Glutamatergic neuron (in vitro differentiated cells): ENCODE measurements at regions not wholly inside any gene's neighbourhood (a gene's known extent, or its start where the extent isn't known, plus 50 kb on each side); places are given as distances from the start of the nearest gene placed in this dataset.
"Not testable (repeated sequence)": the region's sequence is repeated elsewhere in the genome, so short reads cannot be mapped to it uniquely, and the experiment has no call there.

Experiments
- DNase-seq: peaks from one replicate; pipeline ENCODE4 v3.0.0; 2022
- H3K27ac Mint-ChIP-seq: one replicate; pipeline ENCODE4 v1.8.0; 2020; ENCODE audit warnings: mild to moderate bottlenecking, mixed read lengths, inconsistent platforms; ENCODE audit not compliant: unreplicated experiment
- H3K27me3 Mint-ChIP-seq: one replicate; pipeline ENCODE4 v1.8.0; 2020; ENCODE audit warnings: mild to moderate bottlenecking, moderate library complexity, mixed read lengths, inconsistent platforms; ENCODE audit not compliant: unreplicated experiment
- H3K36me3 Mint-ChIP-seq: one replicate; pipeline ENCODE4 v1.8.0; 2020; ENCODE audit warnings: mild to moderate bottlenecking, mixed read lengths, inconsistent platforms; ENCODE audit not compliant: unreplicated experiment
- H3K4me1 Mint-ChIP-seq: one replicate; pipeline ENCODE4 v1.8.0; 2020; ENCODE audit warnings: mild to moderate bottlenecking, low read depth, mixed read lengths, inconsistent platforms; ENCODE audit not compliant: unreplicated experiment
- H3K4me3 Mint-ChIP-seq: one replicate; pipeline ENCODE4 v1.8.0; 2020; ENCODE audit warnings: mild to moderate bottlenecking, mixed read lengths, inconsistent platforms; ENCODE audit not compliant: unreplicated experiment
- H3K9me3 Mint-ChIP-seq: one replicate; pipeline ENCODE4 v1.8.0; 2020; ENCODE audit warnings: mild to moderate bottlenecking, moderate library complexity, mixed read lengths, inconsistent platforms; ENCODE audit not compliant: unreplicated experiment
- TF ChIP-seq, protein P1 (sequence below): fragments of 200-600 bp; sonication (generic); IDR thresholded peaks from one replicate; pipeline ENCODE4 v1.5.0; 2021; ENCODE audit not compliant: partially characterized antibody, unreplicated experiment

DNA sequence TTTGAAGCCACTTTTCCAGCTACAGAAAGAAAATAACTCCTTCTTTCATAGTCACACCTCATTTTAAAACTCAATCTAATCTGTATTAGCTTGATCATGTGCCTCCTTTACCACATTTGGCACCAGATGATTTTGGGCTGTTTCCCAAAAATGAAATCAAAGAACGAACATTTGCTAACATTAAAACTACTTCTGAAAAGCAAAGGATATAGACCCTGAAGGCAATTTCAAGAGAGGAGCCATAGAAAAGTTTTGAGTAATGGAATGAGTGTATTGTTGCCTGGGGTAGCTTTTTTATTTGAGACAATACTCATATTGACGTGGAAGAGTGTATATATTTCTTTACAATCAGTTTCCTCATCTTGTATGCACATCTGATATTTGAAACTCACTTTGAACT lies 152.8 kb upstream of the TBL1XR1 start:
- H3K27ac Mint-ChIP-seq = no peak overlapping the region
- H3K36me3 Mint-ChIP-seq = no peaks in the 10 kb centered on the region
- TF ChIP-seq, protein P1, sequence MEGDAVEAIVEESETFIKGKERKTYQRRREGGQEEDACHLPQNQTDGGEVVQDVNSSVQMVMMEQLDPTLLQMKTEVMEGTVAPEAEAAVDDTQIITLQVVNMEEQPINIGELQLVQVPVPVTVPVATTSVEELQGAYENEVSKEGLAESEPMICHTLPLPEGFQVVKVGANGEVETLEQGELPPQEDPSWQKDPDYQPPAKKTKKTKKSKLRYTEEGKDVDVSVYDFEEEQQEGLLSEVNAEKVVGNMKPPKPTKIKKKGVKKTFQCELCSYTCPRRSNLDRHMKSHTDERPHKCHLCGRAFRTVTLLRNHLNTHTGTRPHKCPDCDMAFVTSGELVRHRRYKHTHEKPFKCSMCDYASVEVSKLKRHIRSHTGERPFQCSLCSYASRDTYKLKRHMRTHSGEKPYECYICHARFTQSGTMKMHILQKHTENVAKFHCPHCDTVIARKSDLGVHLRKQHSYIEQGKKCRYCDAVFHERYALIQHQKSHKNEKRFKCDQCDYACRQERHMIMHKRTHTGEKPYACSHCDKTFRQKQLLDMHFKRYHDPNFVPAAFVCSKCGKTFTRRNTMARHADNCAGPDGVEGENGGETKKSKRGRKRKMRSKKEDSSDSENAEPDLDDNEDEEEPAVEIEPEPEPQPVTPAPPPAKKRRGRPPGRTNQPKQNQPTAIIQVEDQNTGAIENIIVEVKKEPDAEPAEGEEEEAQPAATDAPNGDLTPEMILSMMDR = no peak
- H3K4me3 Mint-ChIP-seq = no peak overlapping the region
- H3K4me1 Mint-ChIP-seq = no peaks in the 10 kb centered on the region
- H3K27me3 Mint-ChIP-seq = no peaks in the 10 kb centered on the region
- H3K9me3 Mint-ChIP-seq = peaks cover 5% of the 10 kb centered on the region
- DNase-seq = no peak

DNA sequence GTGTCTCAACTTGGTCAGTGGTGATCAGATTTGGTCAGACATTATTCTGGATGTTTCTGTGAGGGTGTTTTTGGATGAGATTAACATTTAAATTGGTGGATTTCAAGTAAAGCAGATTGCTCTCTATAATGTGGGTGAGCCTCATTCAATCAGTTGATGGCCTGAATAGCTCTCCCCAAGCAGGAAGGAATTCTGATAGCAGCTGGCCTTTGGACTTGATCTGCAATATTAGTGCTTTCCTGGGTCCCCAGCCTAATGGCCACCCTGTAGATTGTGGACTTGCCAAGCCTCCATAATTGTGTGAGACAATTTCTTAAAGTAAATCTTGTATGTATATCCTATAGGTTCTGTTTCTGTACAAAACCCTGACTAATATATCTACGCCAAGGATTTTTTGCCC lies 153.9 kb upstream of the TBL1XR1 start:
- no peaks in the 10 kb centered on the region for H3K4me1 Mint-ChIP-seq
- peaks cover 5% of the 10 kb centered on the region for H3K9me3 Mint-ChIP-seq
- TF ChIP-seq, protein P1 = no peak
- no peaks in the 10 kb centered on the region for H3K27me3 Mint-ChIP-seq
- H3K4me3 Mint-ChIP-seq = no peak overlapping the region
- no peaks in the 10 kb centered on the region for H3K36me3 Mint-ChIP-seq
- no peak for DNase-seq
- no peak overlapping the region for H3K27ac Mint-ChIP-seq

DNA sequence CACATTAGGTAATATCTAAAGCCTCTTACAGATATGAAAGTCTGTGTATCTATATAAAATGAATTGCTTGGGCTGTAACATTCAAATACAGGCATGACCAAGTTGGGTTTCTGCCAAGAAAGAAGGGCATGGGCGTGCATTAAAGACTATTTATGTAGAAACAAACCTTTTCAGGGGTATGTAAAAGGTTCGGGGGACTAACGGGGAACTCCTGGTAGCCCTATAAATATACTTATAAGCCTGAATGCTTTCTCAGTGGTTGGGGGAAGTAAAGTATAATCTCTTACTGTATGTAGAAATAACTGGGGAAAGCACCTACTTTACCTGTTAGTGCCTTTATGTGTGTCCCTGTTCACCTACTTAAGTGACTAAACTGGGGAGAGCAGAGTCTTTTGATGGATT lies 154.5 kb upstream of the TBL1XR1 start:
- Mint-ChIP-seq H3K27ac (no peak overlapping the region), H3K4me1 (peaks cover under 1% of the 10 kb centered on the region), H3K4me3 (no peak overlapping the region)

DNA sequence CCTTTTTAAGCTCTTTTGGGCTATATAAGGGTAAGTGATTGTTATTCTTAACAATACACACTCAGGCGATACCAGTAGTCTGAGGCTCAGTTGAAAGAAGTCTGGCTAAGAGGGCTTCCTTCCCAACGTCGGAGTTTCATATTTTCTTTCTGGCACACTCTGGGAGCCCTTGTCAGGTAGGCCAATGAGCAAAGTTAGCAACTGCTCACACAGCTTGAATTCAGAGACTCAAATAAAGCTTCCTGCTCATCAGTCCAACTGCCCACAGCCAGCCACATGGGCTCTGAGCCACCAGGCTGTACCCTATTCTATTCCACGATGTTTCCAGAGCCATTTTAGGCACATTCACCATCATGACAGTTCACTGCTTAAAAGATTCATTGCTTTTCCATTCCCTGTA lies 155.1 kb upstream of the TBL1XR1 start:
- TF ChIP-seq, protein P1 = no peak
- Mint-ChIP-seq H3K9me3 (peaks cover 5% of the 10 kb centered on the region), H3K27me3 (no peaks in the 10 kb centered on the region), H3K4me3 (no peak overlapping the region), H3K4me1 (peaks cover 7% of the 10 kb centered on the region), H3K27ac (no peak overlapping the region), H3K36me3 (no peaks in the 10 kb centered on the region)
- no peak for DNase-seq

More for the DNA sequence above, 154.5 kb upstream of the TBL1XR1 start:
- no peaks in the 10 kb centered on the region for H3K27me3 Mint-ChIP-seq
- peaks cover 5% of the 10 kb centered on the region for H3K9me3 Mint-ChIP-seq
- DNase-seq = no peak
- no peaks in the 10 kb centered on the region for H3K36me3 Mint-ChIP-seq
- TF ChIP-seq, protein P1 = no peak

DNA sequence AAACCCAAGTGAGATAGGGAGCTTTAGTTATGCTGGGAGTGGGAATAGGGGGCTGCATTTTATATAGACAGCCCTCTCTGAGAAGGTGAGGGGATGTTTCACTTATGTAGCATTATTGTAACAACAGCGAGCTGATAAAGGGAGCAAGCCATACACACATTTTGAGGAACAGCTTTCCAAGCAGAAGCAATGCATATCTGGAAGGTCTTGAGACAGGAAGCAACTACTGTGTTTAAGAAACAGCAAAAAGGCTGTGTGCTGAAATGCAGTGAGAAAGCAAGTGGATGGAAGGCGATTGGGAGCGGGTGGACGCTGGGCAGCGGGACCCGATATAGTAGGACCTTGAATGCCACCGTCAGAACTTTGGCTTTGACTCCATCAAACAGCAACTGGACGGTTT lies 155.9 kb upstream of the TBL1XR1 start:
- no peak overlapping the region for H3K4me3 Mint-ChIP-seq
- TF ChIP-seq, protein P1 = no peak
- DNase-seq = no peak
- no peak overlapping the region for H3K27ac Mint-ChIP-seq
- H3K4me1 Mint-ChIP-seq = peaks cover 14% of the 10 kb centered on the region
- H3K9me3 Mint-ChIP-seq = peaks cover 4% of the 10 kb centered on the region
- H3K27me3 Mint-ChIP-seq = no peaks in the 10 kb centered on the region
- H3K36me3 Mint-ChIP-seq = no peaks in the 10 kb centered on the region

DNA sequence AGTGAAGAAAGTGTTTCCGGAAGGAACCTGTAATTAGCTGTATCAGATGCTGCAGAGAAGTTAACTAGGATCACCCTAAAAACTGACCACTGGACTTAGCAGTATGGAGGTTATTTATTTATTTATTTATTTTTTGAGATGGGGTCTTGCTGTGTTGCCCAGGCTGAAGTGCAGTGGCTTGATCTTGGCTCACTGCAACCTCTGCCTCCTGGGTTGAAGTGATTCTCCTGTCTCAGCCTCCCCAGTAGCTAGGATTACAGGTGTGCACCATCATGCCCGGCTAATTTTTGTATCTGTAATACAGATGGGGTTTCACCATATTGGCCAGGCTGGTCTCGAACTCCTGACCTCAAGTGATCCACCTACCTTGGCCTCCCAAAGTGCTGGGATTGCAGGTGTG lies 156.6 kb upstream of the TBL1XR1 start:
- H3K9me3 Mint-ChIP-seq, H3K27me3 Mint-ChIP-seq, H3K27ac Mint-ChIP-seq, H3K4me3 Mint-ChIP-seq, H3K36me3 Mint-ChIP-seq, DNase-seq: not testable (repeated sequence)
- H3K4me1 Mint-ChIP-seq = peaks cover 21% of the 10 kb centered on the region
